WI38 (cell line): ENCODE measurements at regions not wholly inside any gene's neighbourhood (a gene's known extent, or its start where the extent isn't known, plus 50 kb on each side); places are given as distances from the start of the nearest gene placed in this dataset.
"Not testable (repeated sequence)": the region's sequence is repeated elsewhere in the genome, so short reads cannot be mapped to it uniquely, and the experiment has no call there.

Source experiments
- H3K4me3 ChIP-seq: 2 replicates; pipeline ENCODE4 v1.5.1; 2011; ENCODE audit warnings: low read depth, mild to moderate bottlenecking, control low read depth, low read length
- CTCF ChIP-seq: IDR thresholded peaks from 2 replicates; pipeline ENCODE4 v1.5.1; 2012; ENCODE audit warnings: low read depth, mild to moderate bottlenecking, control low read depth, low read length

GRCh38 chr1:245060684-245061374 is 94.0 kb upstream of the KIF26B start:
- no peak for TF ChIP-seq CTCF
- no peak overlapping the region for H3K4me3 ChIP-seq

GRCh38 chr1:245059806-245060424 is 94.9 kb upstream of the KIF26B start:
- no peak overlapping the region for H3K4me3 ChIP-seq
- TF ChIP-seq CTCF, result no peak

- no peak for TF ChIP-seq CTCF
- no peak overlapping the region for H3K4me3 ChIP-seq
Observed at GRCh38 chr1:245058882-245059281, 95.9 kb upstream of the KIF26B start.

GRCh38 chr1:245058436-245058835 is 96.3 kb upstream of the KIF26B start:
- TF ChIP-seq CTCF, result no peak
- H3K4me3 ChIP-seq, result no peak overlapping the region

GRCh38 chr1:245056913-245057312 is 97.9 kb upstream of the KIF26B start:
- TF ChIP-seq CTCF, result no peak
- H3K4me3 ChIP-seq, result no peak overlapping the region

GRCh38 chr1:245056296-245056695 is 98.5 kb upstream of the KIF26B start:
- H3K4me3 ChIP-seq, result not testable (repeated sequence)

GRCh38 chr1:245055752-245056151 is 99.0 kb upstream of the KIF26B start:
- H3K4me3 ChIP-seq, result no peak overlapping the region
- TF ChIP-seq CTCF, result no peak
